ENCODE measurements at regions not wholly inside any gene's neighbourhood (a gene's known extent, or its start where the extent isn't known, plus 50 kb on each side); places are given as distances from the start of the nearest gene placed in this dataset.

DNA sequence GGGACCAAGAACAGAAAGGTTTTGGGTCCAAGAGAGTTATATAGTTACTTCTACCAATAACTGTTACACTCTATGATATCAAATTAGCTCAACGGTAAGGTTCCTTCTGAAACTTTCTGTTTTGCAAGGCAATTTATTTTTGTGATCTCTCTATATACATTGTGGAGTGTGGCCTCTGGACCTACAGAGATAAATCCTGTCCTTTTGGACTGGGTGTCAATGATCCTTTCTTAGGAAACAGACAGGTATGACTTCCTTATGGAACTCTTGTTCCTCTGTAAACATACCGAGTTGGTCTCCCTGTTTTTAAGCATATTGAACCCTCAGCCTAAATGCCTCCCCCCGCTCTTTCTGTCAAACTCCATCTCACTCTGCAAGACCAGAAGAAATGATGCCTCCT, 1117.8 kb downstream of the BCL11A start:
- TF ChIP-seq, protein P1, sequence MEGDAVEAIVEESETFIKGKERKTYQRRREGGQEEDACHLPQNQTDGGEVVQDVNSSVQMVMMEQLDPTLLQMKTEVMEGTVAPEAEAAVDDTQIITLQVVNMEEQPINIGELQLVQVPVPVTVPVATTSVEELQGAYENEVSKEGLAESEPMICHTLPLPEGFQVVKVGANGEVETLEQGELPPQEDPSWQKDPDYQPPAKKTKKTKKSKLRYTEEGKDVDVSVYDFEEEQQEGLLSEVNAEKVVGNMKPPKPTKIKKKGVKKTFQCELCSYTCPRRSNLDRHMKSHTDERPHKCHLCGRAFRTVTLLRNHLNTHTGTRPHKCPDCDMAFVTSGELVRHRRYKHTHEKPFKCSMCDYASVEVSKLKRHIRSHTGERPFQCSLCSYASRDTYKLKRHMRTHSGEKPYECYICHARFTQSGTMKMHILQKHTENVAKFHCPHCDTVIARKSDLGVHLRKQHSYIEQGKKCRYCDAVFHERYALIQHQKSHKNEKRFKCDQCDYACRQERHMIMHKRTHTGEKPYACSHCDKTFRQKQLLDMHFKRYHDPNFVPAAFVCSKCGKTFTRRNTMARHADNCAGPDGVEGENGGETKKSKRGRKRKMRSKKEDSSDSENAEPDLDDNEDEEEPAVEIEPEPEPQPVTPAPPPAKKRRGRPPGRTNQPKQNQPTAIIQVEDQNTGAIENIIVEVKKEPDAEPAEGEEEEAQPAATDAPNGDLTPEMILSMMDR (IDR thresholded peaks at IDR 0.05 in 2 of 3, conservative IDR thresholded peaks at IDR 0.05 in 1 of 3; ENCODE audit: control insufficient read depth in 2 of 3, extremely low read depth in 1 of 3, insufficient read depth in 1 of 3, low read depth in 3 of 3, low read length in 3 of 3): no peak
- TF ChIP-seq RFX5 (IDR thresholded peaks at IDR 0.05; ENCODE audit: low read depth, low read length) (no peak), JUND (IDR thresholded peaks at IDR 0.05; ENCODE audit: low read depth, low read length) (no peak), MYC (IDR thresholded peaks at IDR 0.05; ENCODE audit: insufficient read depth, insufficient read length, insufficient replicate concordance, low read length, severe bottlenecking) (no peak), GABPA (IDR thresholded peaks at IDR 0.05; ENCODE audit: low read depth) (no peak), MXI1 (IDR thresholded peaks at IDR 0.05; ENCODE audit: low read depth, low read length) (no peak), POLR2A (IDR thresholded peaks at IDR 0.05; ENCODE audit: low read depth, low read length) (no peak), SIN3A (IDR thresholded peaks at IDR 0.05; ENCODE audit: low read depth, low read length) (no peak), RELA (IDR thresholded peaks at IDR 0.05; ENCODE audit: borderline replicate concordance, partially characterized antibody) (no peak), RAD21 (IDR thresholded peaks at IDR 0.05; ENCODE audit: insufficient read depth, low read depth, low read length) (no peak), CEBPB (IDR thresholded peaks at IDR 0.05; ENCODE audit: borderline replicate concordance in 1 of 2, low read depth in 2 of 2, low read length in 2 of 2) (no peak)
- TF ChIP-seq, protein P2, sequence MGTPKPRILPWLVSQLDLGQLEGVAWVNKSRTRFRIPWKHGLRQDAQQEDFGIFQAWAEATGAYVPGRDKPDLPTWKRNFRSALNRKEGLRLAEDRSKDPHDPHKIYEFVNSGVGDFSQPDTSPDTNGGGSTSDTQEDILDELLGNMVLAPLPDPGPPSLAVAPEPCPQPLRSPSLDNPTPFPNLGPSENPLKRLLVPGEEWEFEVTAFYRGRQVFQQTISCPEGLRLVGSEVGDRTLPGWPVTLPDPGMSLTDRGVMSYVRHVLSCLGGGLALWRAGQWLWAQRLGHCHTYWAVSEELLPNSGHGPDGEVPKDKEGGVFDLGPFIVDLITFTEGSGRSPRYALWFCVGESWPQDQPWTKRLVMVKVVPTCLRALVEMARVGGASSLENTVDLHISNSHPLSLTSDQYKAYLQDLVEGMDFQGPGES (IDR thresholded peaks at IDR 0.05): no peak

Data from GM12878 (cell line).